ENCODE measurements at regions not wholly inside any gene's neighbourhood (a gene's known extent, or its start where the extent isn't known, plus 50 kb on each side); places are given as distances from the start of the nearest gene placed in this dataset.

GRCh38 chr1:4424766-4425165, 229.6 kb upstream of the AJAP1 start:
- H3K4ac ChIP-seq (ENCODE audit: low read depth, low read length), result no peak overlapping the region
- H3K4me3 ChIP-seq (ENCODE audit: insufficient read depth, low read depth, low read length), result no peak overlapping the region
- H2BK20ac ChIP-seq (ENCODE audit: low read depth, low read length), result no peak overlapping the region
- in situ Hi-C loops (cut with MboI; ENCODE audit: low sequenced_read_pairs), result no loop called here
- POLR2A ChIA-PET (ENCODE audit: unreplicated experiment), result no interaction called here
- no peak overlapping the region for H3K18ac ChIP-seq (ENCODE audit: low read depth, low read length)
- H2AK9ac ChIP-seq (replicated peaks; ENCODE audit: low read depth, low read length, poor library complexity), result no peak overlapping the region
- H4K8ac ChIP-seq (ENCODE audit: low read depth in 2 of 2, low read length in 2 of 2), result no peak overlapping the region
- no TSS peak for BruUV-seq (replicated peaks)
- H3K9me1 ChIP-seq (ENCODE audit: insufficient read depth, low read length), result no peaks in the 10 kb centered on the region
- H2AFZ ChIP-seq (replicated peaks; ENCODE audit: low read length, poor library complexity), result no peak overlapping the region
- no peak overlapping the region for H3K27ac ChIP-seq (ENCODE audit: insufficient read depth, low read length)
- H3K23ac ChIP-seq (ENCODE audit: low read depth, low read length), result no peak overlapping the region
- no peak overlapping the region for H2BK5ac ChIP-seq (ENCODE audit: low read depth, low read length, poor library complexity, severe bottlenecking)
- intact Hi-C loops (cut with micrococcal nuclease), result no loop called here
- TF ChIP-seq CEBPB (IDR thresholded peaks at IDR 0.05; ENCODE audit: low read depth, low read length) (no peak), USF2 (IDR thresholded peaks at IDR 0.05; ENCODE audit: low read depth, low read length) (no peak), BHLHE40 (IDR thresholded peaks at IDR 0.05; ENCODE audit: low read depth, low read length) (no peak), MAZ (IDR thresholded peaks at IDR 0.05; ENCODE audit: borderline replicate concordance, low read depth, low read length) (no peak), RFX5 (IDR thresholded peaks at IDR 0.05; ENCODE audit: low read depth, low read length) (no peak), RCOR1 (IDR thresholded peaks at IDR 0.05; ENCODE audit: insufficient replicate concordance, low read length) (no peak), CHD1 (IDR thresholded peaks at IDR 0.05; ENCODE audit: low read depth, low read length) (no peak), CTCF (conservative IDR thresholded peaks at IDR 0.05; ENCODE audit: low read depth, low read length) (no peak), FOS (IDR thresholded peaks at IDR 0.05; ENCODE audit: low read depth, low read length) (no peak), NFE2L2 (IDR thresholded peaks at IDR 0.05; ENCODE audit: low read depth, low read length) (no peak), RAD21 (IDR thresholded peaks at IDR 0.05; ENCODE audit: low read length) (no peak), MXI1 (IDR thresholded peaks at IDR 0.05; ENCODE audit: borderline replicate concordance, low read depth, low read length) (no peak), MAFK (IDR thresholded peaks at IDR 0.05; ENCODE audit: low read depth, low read length) (no peak), ELK1 (IDR thresholded peaks at IDR 0.05; ENCODE audit: borderline replicate concordance, low read depth, low read length) (no peak), POLR2A (IDR thresholded peaks at IDR 0.05; ENCODE audit: low read depth, low read length) (no peak), SMC3 (IDR thresholded peaks at IDR 0.05; ENCODE audit: low read depth, low read length) (no peak)
- no peak overlapping the region for H3K14ac ChIP-seq (replicated peaks; ENCODE audit: low read depth, low read length)
- no peak overlapping the region for H4K5ac ChIP-seq (ENCODE audit: low read depth, low read length)
- WGBS, 2 experiments (ENCODE audit: extremely low coverage in 2 of 2, insufficient read length in 1 of 2), result 51% methylated on average over 3 of the region's 10 CpGs; no CpG with 5 or more reads in 1 of the 2 experiments
- no peaks in the 10 kb centered on the region for H3K27me3 ChIP-seq (ENCODE audit: control insufficient read depth, insufficient read depth, low read length)
- no peak overlapping the region for H3K4me2 ChIP-seq (ENCODE audit: low read depth, low read length)
- H3K79me1 ChIP-seq (ENCODE audit: low read depth in 1 of 2, low read length in 2 of 2), result no peaks in the 10 kb centered on the region
- ATAC-seq (ENCODE audit: low read depth), result no peak
- H2BK15ac ChIP-seq (ENCODE audit: low read depth, low read length), result no peak overlapping the region
- no peak overlapping the region for H4K91ac ChIP-seq (ENCODE audit: insufficient read depth, low read depth, low read length)
- H3K4me1 ChIP-seq (ENCODE audit: control insufficient read depth, insufficient read depth, low read length), result no peaks in the 10 kb centered on the region
- H2BK120ac ChIP-seq (ENCODE audit: low read depth, low read length), result no peak overlapping the region
- dilution Hi-C loops (cut with HindIII; ENCODE audit: low sequenced_read_pairs, unreplicated experiment), result no loop called here
- peaks cover 41% of the 10 kb centered on the region for H3K9me3 ChIP-seq (ENCODE audit: control insufficient read depth, insufficient read depth, low read length)
- CTCF ChIA-PET, result no interaction called here
- DNase-seq, result no peak
- no peak overlapping the region for H2AK5ac ChIP-seq (ENCODE audit: low read depth, low read length)
- no peaks in the 10 kb centered on the region for H4K20me1 ChIP-seq (ENCODE audit: insufficient read depth, low read length)
- H3K36me3 ChIP-seq (ENCODE audit: control insufficient read depth, insufficient read depth, low read length), result no peaks in the 10 kb centered on the region
- H3K9ac ChIP-seq (ENCODE audit: low read depth, low read length), result no peak overlapping the region
- no peak overlapping the region for H3K56ac ChIP-seq (ENCODE audit: extremely low read depth, insufficient read depth, low read length)
